K562 (cell line): ENCODE measurements at regions not wholly inside any gene's neighbourhood (a gene's known extent, or its start where the extent isn't known, plus 50 kb on each side); places are given as distances from the start of the nearest gene placed in this dataset.

Experiments used
- ATAC-seq: fragments of 200-7000 bp; cut with Tn5 transposase; 3 replicates; pipeline ENCODE4 v1.9.1; 2020; ENCODE audit warnings: moderate library complexity
- BruUV-seq: library from RNA; stranded (reverse); fragments of 400-500 nt; replicated peaks from 2 replicates; lab custom pipeline; 2021; lab: Mats Ljungman, UMichigan
- CTCF ChIA-PET: fragments of 300-600 bp; formaldehyde crosslinking; extraction: SDS; loops from one replicate; lab custom pipeline; 2021; ENCODE audit warnings: low intra/inter-chr PET ratio; lab: Yijun Ruan, JAX
- POLR2A ChIA-PET: fragments of 300-600, 350-650 bp; sonication (Branson Sonifier 250); formaldehyde crosslinking; extraction: SDS; loops from one replicate; lab custom pipeline; 2021; ENCODE audit warnings: antibody characterized with exemption, inconsistent platforms; lab: Yijun Ruan, JAX
- DNase-seq, 4 experiments: peaks; one replicate each; pipeline versions ENCODE4 v3.0.0 to v3.0.0-alpha.2; 2011 to 2018; ENCODE audit warnings: low spot score in 3 of 4, mixed read lengths in 3 of 4; ENCODE audit errors: extremely low read depth in 1 of 4
- FAIRE-seq: peaks from 2 replicates; lab custom pipeline; 2011; peaks lifted over from hg19 to GRCh38; lab: Jason Lieb, UNC
- H2AFZ ChIP-seq: 2 replicates; pipeline ENCODE4 v1.6.0; 2011; ENCODE audit warnings: low read depth, low read length, control low read depth, inconsistent platforms
- H3K27ac ChIP-seq: fragments of 200-600 bp; 3 replicates; pipeline ENCODE4 v1.8.0; 2011; ENCODE audit warnings: low read depth, mild to moderate bottlenecking, control low read depth, inconsistent platforms, low read length, moderate library complexity, mixed read lengths; ENCODE audit errors: extremely low read depth
- H3K27me3 ChIP-seq, 2 experiments: fragments of 300-600 bp in 1 of 2; 2 replicates in 1 of 2; 3 replicates in 1 of 2; pipeline versions ENCODE4 v1.6.0 to v1.8.0; 2011; ENCODE audit warnings: inconsistent platforms in 2 of 2, low read length in 2 of 2, mild to moderate bottlenecking in 1 of 2, mixed read lengths in 1 of 2, moderate library complexity in 1 of 2; ENCODE audit not compliant: control insufficient read depth in 2 of 2, insufficient read depth in 2 of 2
- H3K36me3 ChIP-seq: fragments of 300-600 bp; 3 replicates; pipeline ENCODE4 v1.8.0; 2011; ENCODE audit warnings: mild to moderate bottlenecking, low read length, inconsistent platforms; ENCODE audit not compliant: control insufficient read depth, insufficient read depth
- H3K4me1 ChIP-seq, 2 experiments: fragments of 200-600 bp in 1 of 2; replicated peaks in 1 of 2; 2 replicates in 1 of 2; 3 replicates in 1 of 2; pipeline versions ENCODE4 v1.5.1 to v1.8.0; 2011; ENCODE audit warnings: inconsistent platforms in 2 of 2, low read length in 2 of 2, mild to moderate bottlenecking in 1 of 2, mixed read lengths in 1 of 2, moderate library complexity in 1 of 2; ENCODE audit not compliant: control insufficient read depth in 2 of 2, insufficient read depth in 2 of 2
- H3K4me2 ChIP-seq: 2 replicates; pipeline ENCODE4 v1.6.1; 2011; ENCODE audit warnings: low read length, control low read depth, inconsistent platforms, mixed read lengths; ENCODE audit not compliant: insufficient read depth
- H3K4me3 ChIP-seq: fragments of 200-600 bp; sonication (generic), shearing (Covaris generic); 2 replicates; pipeline ENCODE4 v1.5.1; 2016; ENCODE audit warnings: control low read depth, inconsistent platforms
- H3K79me2 ChIP-seq: fragments of 200-600 bp; 3 replicates; pipeline ENCODE4 v1.8.0; 2011; ENCODE audit warnings: low read length, inconsistent platforms; ENCODE audit not compliant: control insufficient read depth, insufficient read depth
- H3K9ac ChIP-seq, 2 experiments: 2 replicates each; pipeline versions ENCODE4 v1.6.0 to v1.6.1; 2011; ENCODE audit warnings: low read depth in 2 of 2, low read length in 2 of 2, control low read depth in 1 of 2, inconsistent platforms in 1 of 2, mild to moderate bottlenecking in 1 of 2, mixed read lengths in 1 of 2; ENCODE audit not compliant: insufficient read depth in 1 of 2
- H3K9me1 ChIP-seq: one replicate; pipeline ENCODE4 v1.6.0; 2011; ENCODE audit warnings: inconsistent platforms, mild to moderate bottlenecking, low read length, moderate library complexity; ENCODE audit not compliant: control insufficient read depth, insufficient read depth
- H3K9me3 ChIP-seq: replicated peaks from 2 replicates; pipeline ENCODE4 v1.5.1; 2011; ENCODE audit warnings: low read depth, low read length, inconsistent platforms; ENCODE audit not compliant: control insufficient read depth, insufficient read depth
- H4K20me1 ChIP-seq: replicated peaks from 2 replicates; pipeline ENCODE4 v1.6.1; 2011; ENCODE audit warnings: low read length, inconsistent platforms, mixed read lengths; ENCODE audit not compliant: control insufficient read depth, insufficient read depth
- HDAC8 ChIP-seq: fragments of 450-650 bp; IDR thresholded peaks from 2 replicates; pipeline ENCODE4 v1.6.1; 2016; ENCODE audit warnings: mild to moderate bottlenecking, missing genetic modification characterization, moderate library complexity, missing compliant biosample characterization
- MCM3 ChIP-seq: fragments of 450-650 bp; IDR thresholded peaks from 2 replicates; pipeline ENCODE4 v1.6.1; 2016
- MCM5 ChIP-seq: fragments of 450-650 bp; IDR thresholded peaks from 2 replicates; pipeline ENCODE4 v1.6.1; 2016; ENCODE audit warnings: low read depth
- MTA3 ChIP-seq: fragments of 450-650 bp; formaldehyde crosslinking; IDR thresholded peaks from 2 replicates; pipeline ENCODE4 v1.6.1; 2017; ENCODE audit warnings: mild to moderate bottlenecking, borderline replicate concordance
- RBM15 ChIP-seq: fragments of 200-400 bp; formaldehyde crosslinking; IDR thresholded peaks from 2 replicates; pipeline ENCODE4 v1.6.1; 2018; ENCODE audit warnings: mild to moderate bottlenecking, low read length, moderate library complexity; ENCODE audit not compliant: insufficient read depth
- SIRT6 ChIP-seq: IDR thresholded peaks from one replicate; pipeline ENCODE4 v1.6.1; 2012; ENCODE audit warnings: low read depth, mild to moderate bottlenecking, control low read depth, inconsistent platforms, low read length, moderate library complexity
- TAF7 ChIP-seq: fragments of 450-650 bp; IDR thresholded peaks from 2 replicates; pipeline ENCODE4 v1.6.1; 2016; ENCODE audit warnings: missing genetic modification characterization, missing compliant biosample characterization
- ZBED1 ChIP-seq: IDR thresholded peaks from 2 replicates; pipeline ENCODE4 v1.6.1; 2014
- ZNF124 ChIP-seq: sonication (generic); formaldehyde crosslinking; IDR thresholded peaks from 2 replicates; pipeline ENCODE4 v1.8.1; 2022; ENCODE audit warnings: missing genetic modification reagents
- ZNF217 ChIP-seq: sonication (generic); formaldehyde crosslinking; IDR thresholded peaks from 2 replicates; pipeline ENCODE4 v1.8.0; 2022; ENCODE audit warnings: mild to moderate bottlenecking, missing genetic modification reagents
- ZNF316 ChIP-seq: fragments of 450-650 bp; IDR thresholded peaks from 2 replicates; pipeline ENCODE4 v1.6.1; 2016
- ZNF408 ChIP-seq: fragments of 250-450 bp; sonication (Bioruptor Pico); IDR thresholded peaks from 2 replicates; pipeline ENCODE4 v1.4.0; 2020; ENCODE audit warnings: low read depth, mild to moderate bottlenecking, moderate library complexity
- ZNF592 ChIP-seq: fragments of 450-650 bp; IDR thresholded peaks from 2 replicates; pipeline ENCODE4 v1.6.1; 2017; ENCODE audit warnings: antibody characterized with exemption, mild to moderate bottlenecking
- ZNF668 ChIP-seq: fragments of 250-450 bp; sonication (Bioruptor Pico); IDR thresholded peaks from 2 replicates; pipeline ENCODE4 v1.8.0; 2022; ENCODE audit warnings: mild to moderate bottlenecking, inconsistent platforms
- WGBS: fragments of 100-300 bp; shearing (Covaris generic); methylation state at CpG from one replicate; pipeline ENCODE4 v1.1.6; 2016; ENCODE audit warnings: low coverage, mixed read lengths; ENCODE audit not compliant: insufficient coverage; ENCODE audit errors: missing lambda C conversion rate; 5-methylcytosine and 5-hydroxymethylcytosine counted together
- in situ Hi-C: fragments of 300-500 bp; cut with MboI; formaldehyde crosslinking; loops from 4 replicates; pipeline ENCODE4 v1.15.0; 2018; ENCODE audit warnings: inconsistent platforms, mixed read lengths
- intact Hi-C: fragments of 100-400 bp; cut with micrococcal nuclease; formaldehyde crosslinking; loops from 2 replicates; pipeline ENCODE4 v1.14.2; 2022
- TF ChIP-seq, protein P1 (sequence below): sonication (generic); formaldehyde crosslinking; IDR thresholded peaks from 2 replicates; pipeline ENCODE4 v1.8.0; 2022; ENCODE audit warnings: missing genetic modification reagents, mild to moderate bottlenecking, moderate library complexity, borderline replicate concordance

GRCh38 chr17:52666264-52666663, 507.8 kb upstream of the CA10 start:
- Histone ChIP-seq H3K36me3 (no peaks in the 10 kb centered on the region), H3K4me3 (no peak overlapping the region), H3K9me1 (no peaks in the 10 kb centered on the region), H3K27me3 (no peaks in the 10 kb centered on the region), H3K27ac (no peak overlapping the region), H3K79me2 (no peaks in the 10 kb centered on the region), H4K20me1 (no peaks in the 10 kb centered on the region), H3K9me3 (no peaks in the 10 kb centered on the region), H2AFZ (no peak overlapping the region), H3K9ac (no peak overlapping the region), H3K4me2 (no peak overlapping the region), H3K4me1 (no peaks in the 10 kb centered on the region)
- DNase-seq (no peak), ATAC-seq (no peak), FAIRE-seq (no peak)
- 0% methylated on average over 1 of the region's 1 CpG for WGBS
- intact Hi-C loops, result no loop called here
- ChIA-PET POLR2A (no interaction called here), CTCF (no interaction called here)
- no peak for TF ChIP-seq ZNF408 (CRISPR knock-in tag)
- no peak for TF ChIP-seq ZNF668 (CRISPR knock-in tag)
- no peak for TF ChIP-seq ZNF217 (CRISPR knock-in tag)
- TF ChIP-seq ZNF316, result no peak
- no peak for TF ChIP-seq HDAC8 (tag)
- TF ChIP-seq ZNF124 (CRISPR knock-in tag), result no peak
- in situ Hi-C loops, result no loop called here
- BruUV-seq, result no TSS peak

GRCh38 chr17:52660692-52661091, 502.2 kb upstream of the CA10 start:
- no TSS peak for BruUV-seq
- WGBS, result 3% methylated on average over 2 of the region's 2 CpGs
- no peaks in the 10 kb centered on the region for H3K9me3 ChIP-seq
- intact Hi-C loops (no loop called here), in situ Hi-C loops (no loop called here)
- no peaks in the 10 kb centered on the region for H3K36me3 ChIP-seq
- no peak overlapping the region for H2AFZ ChIP-seq
- CTCF ChIA-PET, result no interaction called here
- ATAC-seq (no peak), DNase-seq (no peak), FAIRE-seq (no peak)
- no peak overlapping the region for H3K4me3 ChIP-seq
- POLR2A ChIA-PET, result no interaction called here
- no peaks in the 10 kb centered on the region for H4K20me1 ChIP-seq
- H3K27me3 ChIP-seq, result no peaks in the 10 kb centered on the region
- no peak overlapping the region for H3K27ac ChIP-seq
- no peak overlapping the region for H3K4me2 ChIP-seq
- no peak overlapping the region for H3K9ac ChIP-seq
- H3K4me1 ChIP-seq, result no peaks in the 10 kb centered on the region
- no peaks in the 10 kb centered on the region for H3K79me2 ChIP-seq
- no peaks in the 10 kb centered on the region for H3K9me1 ChIP-seq
- TF ChIP-seq ZNF592 (no peak), MCM3 (no peak), SIRT6 (no peak), ZBED1 (no peak), RBM15 (no peak), MCM5 (no peak), TAF7 (tag) (no peak), MTA3 (no peak)
- TF ChIP-seq, protein P1, sequence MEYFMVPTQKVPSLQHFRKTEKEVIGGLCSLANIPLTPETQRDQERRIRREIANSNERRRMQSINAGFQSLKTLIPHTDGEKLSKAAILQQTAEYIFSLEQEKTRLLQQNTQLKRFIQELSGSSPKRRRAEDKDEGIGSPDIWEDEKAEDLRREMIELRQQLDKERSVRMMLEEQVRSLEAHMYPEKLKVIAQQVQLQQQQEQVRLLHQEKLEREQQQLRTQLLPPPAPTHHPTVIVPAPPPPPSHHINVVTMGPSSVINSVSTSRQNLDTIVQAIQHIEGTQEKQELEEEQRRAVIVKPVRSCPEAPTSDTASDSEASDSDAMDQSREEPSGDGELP (CRISPR knock-in tag), result no peak
